K562 (cell line): ENCODE measurements at regions not wholly inside any gene's neighbourhood (a gene's known extent, or its start where the extent isn't known, plus 50 kb on each side); places are given as distances from the start of the nearest gene placed in this dataset.

ENCODE experiments used
- ATAC-seq: fragments of 200-7000 bp; cut with Tn5 transposase; 3 replicates; pipeline ENCODE4 v1.9.1; 2020; ENCODE audit warnings: moderate library complexity
- BruUV-seq: library from RNA; stranded (reverse); fragments of 400-500 nt; replicated peaks from 2 replicates; lab custom pipeline; 2021; lab: Mats Ljungman, UMichigan
- CTCF ChIA-PET: fragments of 300-600 bp; formaldehyde crosslinking; extraction: SDS; loops from one replicate; lab custom pipeline; 2021; ENCODE audit warnings: low intra/inter-chr PET ratio; lab: Yijun Ruan, JAX
- POLR2A ChIA-PET: fragments of 300-600, 350-650 bp; sonication (Branson Sonifier 250); formaldehyde crosslinking; extraction: SDS; loops from one replicate; lab custom pipeline; 2021; ENCODE audit warnings: antibody characterized with exemption, inconsistent platforms; lab: Yijun Ruan, JAX
- DNase-seq, 4 experiments: peaks; one replicate each; pipeline versions ENCODE4 v3.0.0 to v3.0.0-alpha.2; 2011 to 2018; ENCODE audit warnings: low spot score in 3 of 4, mixed read lengths in 3 of 4; ENCODE audit errors: extremely low read depth in 1 of 4
- FAIRE-seq: peaks from 2 replicates; lab custom pipeline; 2011; peaks lifted over from hg19 to GRCh38; lab: Jason Lieb, UNC
- H2AFZ ChIP-seq: 2 replicates; pipeline ENCODE4 v1.6.0; 2011; ENCODE audit warnings: low read depth, low read length, control low read depth, inconsistent platforms
- H3K27ac ChIP-seq: fragments of 200-600 bp; 3 replicates; pipeline ENCODE4 v1.8.0; 2011; ENCODE audit warnings: low read depth, mild to moderate bottlenecking, control low read depth, inconsistent platforms, low read length, moderate library complexity, mixed read lengths; ENCODE audit errors: extremely low read depth
- H3K27me3 ChIP-seq, 2 experiments: fragments of 300-600 bp in 1 of 2; 2 replicates in 1 of 2; 3 replicates in 1 of 2; pipeline versions ENCODE4 v1.6.0 to v1.8.0; 2011; ENCODE audit warnings: inconsistent platforms in 2 of 2, low read length in 2 of 2, mild to moderate bottlenecking in 1 of 2, mixed read lengths in 1 of 2, moderate library complexity in 1 of 2; ENCODE audit not compliant: control insufficient read depth in 2 of 2, insufficient read depth in 2 of 2
- H3K36me3 ChIP-seq: fragments of 300-600 bp; 3 replicates; pipeline ENCODE4 v1.8.0; 2011; ENCODE audit warnings: mild to moderate bottlenecking, low read length, inconsistent platforms; ENCODE audit not compliant: control insufficient read depth, insufficient read depth
- H3K4me1 ChIP-seq, 2 experiments: fragments of 200-600 bp in 1 of 2; replicated peaks in 1 of 2; 2 replicates in 1 of 2; 3 replicates in 1 of 2; pipeline versions ENCODE4 v1.5.1 to v1.8.0; 2011; ENCODE audit warnings: inconsistent platforms in 2 of 2, low read length in 2 of 2, mild to moderate bottlenecking in 1 of 2, mixed read lengths in 1 of 2, moderate library complexity in 1 of 2; ENCODE audit not compliant: control insufficient read depth in 2 of 2, insufficient read depth in 2 of 2
- H3K4me2 ChIP-seq: 2 replicates; pipeline ENCODE4 v1.6.1; 2011; ENCODE audit warnings: low read length, control low read depth, inconsistent platforms, mixed read lengths; ENCODE audit not compliant: insufficient read depth
- H3K4me3 ChIP-seq: fragments of 200-600 bp; sonication (generic), shearing (Covaris generic); 2 replicates; pipeline ENCODE4 v1.5.1; 2016; ENCODE audit warnings: control low read depth, inconsistent platforms
- H3K79me2 ChIP-seq: fragments of 200-600 bp; 3 replicates; pipeline ENCODE4 v1.8.0; 2011; ENCODE audit warnings: low read length, inconsistent platforms; ENCODE audit not compliant: control insufficient read depth, insufficient read depth
- H3K9ac ChIP-seq, 2 experiments: 2 replicates each; pipeline versions ENCODE4 v1.6.0 to v1.6.1; 2011; ENCODE audit warnings: low read depth in 2 of 2, low read length in 2 of 2, control low read depth in 1 of 2, inconsistent platforms in 1 of 2, mild to moderate bottlenecking in 1 of 2, mixed read lengths in 1 of 2; ENCODE audit not compliant: insufficient read depth in 1 of 2
- H3K9me1 ChIP-seq: one replicate; pipeline ENCODE4 v1.6.0; 2011; ENCODE audit warnings: inconsistent platforms, mild to moderate bottlenecking, low read length, moderate library complexity; ENCODE audit not compliant: control insufficient read depth, insufficient read depth
- H3K9me3 ChIP-seq: replicated peaks from 2 replicates; pipeline ENCODE4 v1.5.1; 2011; ENCODE audit warnings: low read depth, low read length, inconsistent platforms; ENCODE audit not compliant: control insufficient read depth, insufficient read depth
- H4K20me1 ChIP-seq: replicated peaks from 2 replicates; pipeline ENCODE4 v1.6.1; 2011; ENCODE audit warnings: low read length, inconsistent platforms, mixed read lengths; ENCODE audit not compliant: control insufficient read depth, insufficient read depth
- EP300 ChIP-seq: IDR thresholded peaks from 2 replicates; pipeline ENCODE4 v1.6.1; 2012; ENCODE audit warnings: low read length, improper control_type of control experiment
- GABPB1 ChIP-seq: sonication (generic); formaldehyde crosslinking; IDR thresholded peaks from 2 replicates; pipeline ENCODE4 v1.8.0; 2022; ENCODE audit warnings: mild to moderate bottlenecking, missing genetic modification reagents
- MAZ ChIP-seq, 2 experiments: fragments of 450-650 bp in 1 of 2; sonication (generic) in 1 of 2; formaldehyde crosslinking; IDR thresholded peaks in 1 of 2; conservative IDR thresholded peaks in 1 of 2; 2 replicates each; pipeline versions ENCODE4 v1.4.0 to v1.5.0; 2020; ENCODE audit warnings: mild to moderate bottlenecking in 1 of 2, missing genetic modification reagents in 1 of 2
- MCM7 ChIP-seq, 2 experiments: fragments of 450-650 bp; IDR thresholded peaks; 2 replicates each; pipeline ENCODE4 v1.6.1; 2016 to 2018
- PREB ChIP-seq: sonication (generic); formaldehyde crosslinking; IDR thresholded peaks from 2 replicates; pipeline ENCODE4 v1.8.1; 2023; ENCODE audit warnings: mild to moderate bottlenecking, missing genetic modification reagents
- RBM22 ChIP-seq: fragments of 200-400 bp; formaldehyde crosslinking; IDR thresholded peaks from 2 replicates; pipeline ENCODE4 v1.6.1; 2018; ENCODE audit warnings: low read length, low read depth; ENCODE audit not compliant: poor library complexity, severe bottlenecking
- REST ChIP-seq, 2 experiments: fragments of 450-650 bp; formaldehyde crosslinking in 1 of 2; IDR thresholded peaks; 2 replicates each; pipeline versions ENCODE4 v1.4.0 to v1.6.1; 2014 to 2020; ENCODE audit warnings: mild to moderate bottlenecking in 2 of 2, borderline replicate concordance in 1 of 2, low read depth in 1 of 2
- SMARCB1 ChIP-seq: IDR thresholded peaks from 2 replicates; pipeline ENCODE4 v1.6.1; 2011; ENCODE audit warnings: improper control_type of control experiment, low read depth; ENCODE audit not compliant: insufficient read length
- ZNF224 ChIP-seq: sonication (generic); formaldehyde crosslinking; IDR thresholded peaks from 2 replicates; pipeline ENCODE4 v1.8.0; 2022; ENCODE audit warnings: mild to moderate bottlenecking, missing genetic modification reagents
- WGBS: fragments of 100-300 bp; shearing (Covaris generic); methylation state at CpG from one replicate; pipeline ENCODE4 v1.1.6; 2016; ENCODE audit warnings: low coverage, mixed read lengths; ENCODE audit not compliant: insufficient coverage; ENCODE audit errors: missing lambda C conversion rate; 5-methylcytosine and 5-hydroxymethylcytosine counted together
- in situ Hi-C: fragments of 300-500 bp; cut with MboI; formaldehyde crosslinking; loops from 4 replicates; pipeline ENCODE4 v1.15.0; 2018; ENCODE audit warnings: inconsistent platforms, mixed read lengths
- intact Hi-C: fragments of 100-400 bp; cut with micrococcal nuclease; formaldehyde crosslinking; loops from 2 replicates; pipeline ENCODE4 v1.14.2; 2022

GRCh38 chr5:6224406-6224805, 153.9 kb downstream of the MED10 start:
- H3K9me3 ChIP-seq, result no peaks in the 10 kb centered on the region
- no peaks in the 10 kb centered on the region for H3K9me1 ChIP-seq
- no peak for FAIRE-seq
- H3K27ac ChIP-seq, result no peak overlapping the region
- H3K36me3 ChIP-seq, result no peaks in the 10 kb centered on the region
- no TSS peak for BruUV-seq
- intact Hi-C loops, result no loop called here
- no peak for ATAC-seq
- H3K4me1 ChIP-seq, result no peaks in the 10 kb centered on the region; a peak in 1 of 5 replicates
- H3K9ac ChIP-seq, result no peak overlapping the region
- WGBS, result 2% methylated on average over 5 of the region's 5 CpGs
- POLR2A ChIA-PET, result no interaction called here
- peaks cover 0 to 34% of the 10 kb centered on the region in 2 experiments; a peak in 3 of 5 replicates for H3K27me3 ChIP-seq
- H4K20me1 ChIP-seq, result no peaks in the 10 kb centered on the region
- no peak overlapping the region for H2AFZ ChIP-seq
- CTCF ChIA-PET, result no interaction called here
- in situ Hi-C loops, result no loop called here
- TF ChIP-seq SMARCB1, result no peak
- no peak for TF ChIP-seq MCM7 (IDR thresholded peaks at IDR 0.05)
- no peak for TF ChIP-seq GABPB1 (CRISPR knock-in tag)
- no peak for TF ChIP-seq MAZ (CRISPR knock-in tag; conservative IDR thresholded peaks at IDR 0.05 in 1 of 2, IDR thresholded peaks at IDR 0.05 in 1 of 2)
- no peak for TF ChIP-seq RBM22
- no peak for TF ChIP-seq ZNF224 (CRISPR knock-in tag)
- TF ChIP-seq REST (IDR thresholded peaks at IDR 0.05; ENCODE audit: borderline replicate concordance), result no peak
- TF ChIP-seq REST (CRISPR knock-in tag; IDR thresholded peaks at IDR 0.05; ENCODE audit: low read depth), result no peak
- TF ChIP-seq EP300, result no peak
- no peak for TF ChIP-seq PREB (CRISPR knock-in tag)
- H3K79me2 ChIP-seq, result no peaks in the 10 kb centered on the region
- H3K4me2 ChIP-seq, result no peak overlapping the region
- no peak for DNase-seq
- no peak overlapping the region for H3K4me3 ChIP-seq
